GM23338 (cell line): ENCODE measurements at regions not wholly inside any gene's neighbourhood (a gene's known extent, or its start where the extent isn't known, plus 50 kb on each side); places are given as distances from the start of the nearest gene placed in this dataset.

Experiments
- EZH2 ChIP-seq: fragments of 200-600 bp; sonication (generic); IDR thresholded peaks from one replicate; pipeline ENCODE4 v1.8.0; 2017; ENCODE audit warnings: antibody characterized with exemption, mild to moderate bottlenecking, low read depth; ENCODE audit not compliant: unreplicated experiment
- EZH2phosphoT487 ChIP-seq: fragments of 200-600 bp; sonication (generic); IDR thresholded peaks from one replicate; pipeline ENCODE4 v1.8.1; 2018; ENCODE audit warnings: antibody characterized with exemption; ENCODE audit not compliant: unreplicated experiment
- POLR2AphosphoS5 ChIP-seq: IDR thresholded peaks from 2 replicates; pipeline ENCODE4 v1.6.1; 2016; ENCODE audit warnings: antibody characterized with exemption, low read depth
- TF ChIP-seq, protein P1 (sequence below), 2 experiments: fragments of 200-600 bp in 1 of 2; sonication (generic) in 1 of 2; conservative IDR thresholded peaks; 2 replicates each; pipeline versions ENCODE4 v1.5.1 to v1.6.1; 2016 to 2017; ENCODE audit warnings: antibody characterized with exemption in 2 of 2, low read depth in 2 of 2, mild to moderate bottlenecking in 2 of 2, moderate library complexity in 1 of 2
- TF ChIP-seq, protein P2 (sequence below): IDR thresholded peaks from one replicate; pipeline ENCODE4 v1.6.1; 2018; ENCODE audit warnings: antibody characterized with exemption; ENCODE audit not compliant: unreplicated experiment

DNA sequence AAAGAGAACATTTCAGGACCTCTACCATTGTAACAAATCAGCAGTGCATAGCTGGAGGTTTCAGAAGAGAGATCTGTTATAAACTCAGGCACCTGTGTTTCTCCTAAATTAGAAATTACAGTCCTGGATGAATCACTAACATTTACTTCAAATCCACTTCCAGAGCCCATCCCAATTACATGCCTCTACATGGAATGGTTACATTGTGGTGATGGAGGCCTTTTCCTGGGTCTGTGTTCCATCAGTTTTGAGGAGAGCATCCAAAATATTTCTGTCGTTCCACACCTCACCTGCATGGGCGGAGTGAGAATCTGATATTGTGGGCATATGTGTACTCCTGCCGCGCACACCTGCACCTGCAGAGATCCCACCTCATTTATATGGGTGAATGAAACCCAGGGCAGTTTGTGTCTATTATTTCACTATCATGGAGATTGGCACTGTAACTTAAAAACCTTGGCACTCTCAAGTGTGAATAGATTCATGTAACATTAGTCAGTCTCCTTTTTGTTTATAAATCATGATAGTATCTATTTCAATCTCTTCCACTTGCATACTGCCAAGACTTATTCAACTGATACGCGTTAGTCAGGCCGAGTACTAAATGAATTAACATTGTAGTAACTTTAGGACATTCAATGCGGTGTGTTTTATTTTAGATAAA is 215.1 kb upstream of the FAR2 start:
- TF ChIP-seq, protein P1, sequence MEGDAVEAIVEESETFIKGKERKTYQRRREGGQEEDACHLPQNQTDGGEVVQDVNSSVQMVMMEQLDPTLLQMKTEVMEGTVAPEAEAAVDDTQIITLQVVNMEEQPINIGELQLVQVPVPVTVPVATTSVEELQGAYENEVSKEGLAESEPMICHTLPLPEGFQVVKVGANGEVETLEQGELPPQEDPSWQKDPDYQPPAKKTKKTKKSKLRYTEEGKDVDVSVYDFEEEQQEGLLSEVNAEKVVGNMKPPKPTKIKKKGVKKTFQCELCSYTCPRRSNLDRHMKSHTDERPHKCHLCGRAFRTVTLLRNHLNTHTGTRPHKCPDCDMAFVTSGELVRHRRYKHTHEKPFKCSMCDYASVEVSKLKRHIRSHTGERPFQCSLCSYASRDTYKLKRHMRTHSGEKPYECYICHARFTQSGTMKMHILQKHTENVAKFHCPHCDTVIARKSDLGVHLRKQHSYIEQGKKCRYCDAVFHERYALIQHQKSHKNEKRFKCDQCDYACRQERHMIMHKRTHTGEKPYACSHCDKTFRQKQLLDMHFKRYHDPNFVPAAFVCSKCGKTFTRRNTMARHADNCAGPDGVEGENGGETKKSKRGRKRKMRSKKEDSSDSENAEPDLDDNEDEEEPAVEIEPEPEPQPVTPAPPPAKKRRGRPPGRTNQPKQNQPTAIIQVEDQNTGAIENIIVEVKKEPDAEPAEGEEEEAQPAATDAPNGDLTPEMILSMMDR (conservative IDR thresholded peaks at IDR 0.05; ENCODE audit: low read depth in 2 of 2): no peak
- TF ChIP-seq, protein P2, sequence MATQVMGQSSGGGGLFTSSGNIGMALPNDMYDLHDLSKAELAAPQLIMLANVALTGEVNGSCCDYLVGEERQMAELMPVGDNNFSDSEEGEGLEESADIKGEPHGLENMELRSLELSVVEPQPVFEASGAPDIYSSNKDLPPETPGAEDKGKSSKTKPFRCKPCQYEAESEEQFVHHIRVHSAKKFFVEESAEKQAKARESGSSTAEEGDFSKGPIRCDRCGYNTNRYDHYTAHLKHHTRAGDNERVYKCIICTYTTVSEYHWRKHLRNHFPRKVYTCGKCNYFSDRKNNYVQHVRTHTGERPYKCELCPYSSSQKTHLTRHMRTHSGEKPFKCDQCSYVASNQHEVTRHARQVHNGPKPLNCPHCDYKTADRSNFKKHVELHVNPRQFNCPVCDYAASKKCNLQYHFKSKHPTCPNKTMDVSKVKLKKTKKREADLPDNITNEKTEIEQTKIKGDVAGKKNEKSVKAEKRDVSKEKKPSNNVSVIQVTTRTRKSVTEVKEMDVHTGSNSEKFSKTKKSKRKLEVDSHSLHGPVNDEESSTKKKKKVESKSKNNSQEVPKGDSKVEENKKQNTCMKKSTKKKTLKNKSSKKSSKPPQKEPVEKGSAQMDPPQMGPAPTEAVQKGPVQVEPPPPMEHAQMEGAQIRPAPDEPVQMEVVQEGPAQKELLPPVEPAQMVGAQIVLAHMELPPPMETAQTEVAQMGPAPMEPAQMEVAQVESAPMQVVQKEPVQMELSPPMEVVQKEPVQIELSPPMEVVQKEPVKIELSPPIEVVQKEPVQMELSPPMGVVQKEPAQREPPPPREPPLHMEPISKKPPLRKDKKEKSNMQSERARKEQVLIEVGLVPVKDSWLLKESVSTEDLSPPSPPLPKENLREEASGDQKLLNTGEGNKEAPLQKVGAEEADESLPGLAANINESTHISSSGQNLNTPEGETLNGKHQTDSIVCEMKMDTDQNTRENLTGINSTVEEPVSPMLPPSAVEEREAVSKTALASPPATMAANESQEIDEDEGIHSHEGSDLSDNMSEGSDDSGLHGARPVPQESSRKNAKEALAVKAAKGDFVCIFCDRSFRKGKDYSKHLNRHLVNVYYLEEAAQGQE: no peak
- TF ChIP-seq POLR2AphosphoS5 (no peak), EZH2 (no peak), EZH2phosphoT487 (no peak)
